Stomach (tissue), 4 donors: ENCODE measurements at regions not wholly inside any gene's neighbourhood (a gene's known extent, or its start where the extent isn't known, plus 50 kb on each side); places are given as distances from the start of the nearest gene placed in this dataset.

Experiments
- POLR2AphosphoS5 ChIP-seq, 3 donors: sonication (generic); formaldehyde crosslinking; IDR thresholded peaks; one replicate each; pipeline ENCODE4 v1.6.1; 2016; ENCODE audit warnings: antibody characterized with exemption in 3 of 3
- TF ChIP-seq, protein P1 (sequence below), 7 experiments: fragments of 450-650 bp in 4 of 7; fragments of 200-600 bp in 3 of 7; sonication (generic) in 3 of 7; IDR thresholded peaks; one replicate each; pipeline ENCODE4 v1.5.1; 2016 to 2019; ENCODE audit warnings: antibody characterized with exemption in 7 of 7, control low read depth in 2 of 7, mild to moderate bottlenecking in 1 of 7

DNA sequence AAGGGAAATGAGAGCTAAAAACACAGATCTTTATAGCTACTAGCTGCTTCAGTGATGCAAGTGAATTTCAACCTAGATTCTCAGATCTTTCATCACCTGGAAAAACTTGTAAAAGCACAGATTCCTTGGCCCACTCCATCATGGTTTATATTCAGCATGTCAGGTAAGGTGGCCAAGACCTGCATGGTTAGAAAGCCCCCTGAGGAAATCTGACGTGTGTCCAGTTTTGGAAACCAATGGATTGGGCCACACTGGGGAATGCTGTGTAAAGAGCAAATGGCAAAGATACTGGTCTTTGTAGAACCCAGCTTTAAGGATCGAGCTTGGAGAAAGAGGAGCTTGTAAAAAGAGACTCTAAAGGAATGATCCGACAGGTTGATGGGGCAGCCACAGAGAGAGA, 397.0 kb upstream of the ARRDC4 start:
- TF ChIP-seq, protein P1, sequence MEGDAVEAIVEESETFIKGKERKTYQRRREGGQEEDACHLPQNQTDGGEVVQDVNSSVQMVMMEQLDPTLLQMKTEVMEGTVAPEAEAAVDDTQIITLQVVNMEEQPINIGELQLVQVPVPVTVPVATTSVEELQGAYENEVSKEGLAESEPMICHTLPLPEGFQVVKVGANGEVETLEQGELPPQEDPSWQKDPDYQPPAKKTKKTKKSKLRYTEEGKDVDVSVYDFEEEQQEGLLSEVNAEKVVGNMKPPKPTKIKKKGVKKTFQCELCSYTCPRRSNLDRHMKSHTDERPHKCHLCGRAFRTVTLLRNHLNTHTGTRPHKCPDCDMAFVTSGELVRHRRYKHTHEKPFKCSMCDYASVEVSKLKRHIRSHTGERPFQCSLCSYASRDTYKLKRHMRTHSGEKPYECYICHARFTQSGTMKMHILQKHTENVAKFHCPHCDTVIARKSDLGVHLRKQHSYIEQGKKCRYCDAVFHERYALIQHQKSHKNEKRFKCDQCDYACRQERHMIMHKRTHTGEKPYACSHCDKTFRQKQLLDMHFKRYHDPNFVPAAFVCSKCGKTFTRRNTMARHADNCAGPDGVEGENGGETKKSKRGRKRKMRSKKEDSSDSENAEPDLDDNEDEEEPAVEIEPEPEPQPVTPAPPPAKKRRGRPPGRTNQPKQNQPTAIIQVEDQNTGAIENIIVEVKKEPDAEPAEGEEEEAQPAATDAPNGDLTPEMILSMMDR (IDR thresholded peaks at IDR 0.05) = no peak
- no peak for TF ChIP-seq POLR2AphosphoS5 (IDR thresholded peaks at IDR 0.05)
